HG03060 (cell line): ENCODE measurements at regions not wholly inside any gene's neighbourhood (a gene's known extent, or its start where the extent isn't known, plus 50 kb on each side); places are given as distances from the start of the nearest gene placed in this dataset.

Experiments used
- ATAC-seq: cut with Tn5 transposase; IDR thresholded peaks from one replicate; pipeline ENCODE4 v1.9.1; 2021; ENCODE audit warnings: low read depth, moderate number of reproducible peaks; ENCODE audit not compliant: unreplicated experiment

GRCh38 chr3:40973141-40973540 lies 226.2 kb upstream of the CTNNB1 start:
- ATAC-seq: no peak

DNA sequence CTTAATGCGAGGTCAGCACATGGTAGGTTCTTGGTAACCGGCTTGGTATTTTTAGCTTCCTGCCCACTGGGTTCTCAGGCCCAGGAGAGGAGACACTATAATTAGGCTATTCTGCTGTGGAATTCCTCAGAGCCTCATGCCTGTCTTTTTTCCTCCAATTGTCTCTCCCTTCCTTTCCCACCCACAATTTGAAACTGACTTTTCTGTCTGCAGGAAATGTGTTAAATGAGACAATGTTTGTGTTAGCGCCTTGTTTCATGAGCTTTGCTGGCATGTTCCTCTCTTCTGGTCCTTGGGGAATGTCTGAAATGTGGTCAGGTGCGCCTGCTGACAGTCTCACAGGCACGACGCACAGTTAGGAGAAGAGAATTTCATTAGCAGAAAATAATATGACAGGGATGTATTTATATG lies 223.6 kb upstream of the CTNNB1 start:
- no peak for ATAC-seq

GRCh38 chr3:40976241-40976640 lies 223.1 kb upstream of the CTNNB1 start:
- ATAC-seq: no peak

- no peak for ATAC-seq
These were observed 220.9 kb upstream of the CTNNB1 start for GRCh38 chr3:40978442-40978841.

GRCh38 chr3:40979962-40980361 lies 219.3 kb upstream of the CTNNB1 start:
- no peak for ATAC-seq

- no peak for ATAC-seq
These were observed 218.8 kb upstream of the CTNNB1 start for GRCh38 chr3:40980467-40980866.

DNA sequence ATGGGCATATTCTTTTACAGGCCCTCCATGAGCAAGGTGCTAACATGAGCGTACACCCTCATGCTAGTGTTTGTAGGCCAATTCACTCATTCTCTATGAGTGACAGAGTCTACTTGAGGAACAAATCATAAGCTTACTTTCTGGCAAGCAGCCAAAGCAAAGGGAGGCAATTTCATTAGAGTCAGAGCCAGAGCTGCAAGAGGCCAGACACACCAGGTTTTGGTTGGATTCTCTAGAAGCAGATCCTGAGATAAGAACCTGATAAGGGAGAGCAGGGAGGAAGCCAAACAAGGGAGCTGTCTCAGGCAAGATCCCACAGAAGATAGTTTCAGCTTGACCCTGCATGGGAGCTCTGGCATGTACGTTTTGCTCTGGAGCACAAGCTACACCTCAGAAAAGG lies 214.1 kb upstream of the CTNNB1 start:
- no peak for ATAC-seq

DNA sequence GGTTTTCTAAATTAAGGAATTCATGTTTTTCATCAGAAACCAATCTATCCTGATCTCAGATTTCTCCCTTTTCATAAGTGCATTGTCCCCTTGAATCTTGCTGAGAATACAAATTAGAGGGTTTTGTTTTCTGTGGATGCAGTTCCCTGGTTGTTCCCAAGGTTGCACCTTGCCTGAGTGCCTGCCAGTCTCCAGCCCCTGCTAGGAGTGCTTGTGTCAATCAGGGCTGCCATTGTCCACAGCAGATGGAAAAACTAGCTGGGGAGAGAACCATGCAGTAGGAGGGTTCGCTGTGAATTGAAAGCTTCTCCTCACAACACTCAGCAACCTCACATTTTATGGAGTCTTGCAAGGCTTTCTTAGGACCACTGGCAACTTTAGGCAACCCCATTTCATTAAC lies 210.8 kb upstream of the CTNNB1 start:
- ATAC-seq: no peak

DNA sequence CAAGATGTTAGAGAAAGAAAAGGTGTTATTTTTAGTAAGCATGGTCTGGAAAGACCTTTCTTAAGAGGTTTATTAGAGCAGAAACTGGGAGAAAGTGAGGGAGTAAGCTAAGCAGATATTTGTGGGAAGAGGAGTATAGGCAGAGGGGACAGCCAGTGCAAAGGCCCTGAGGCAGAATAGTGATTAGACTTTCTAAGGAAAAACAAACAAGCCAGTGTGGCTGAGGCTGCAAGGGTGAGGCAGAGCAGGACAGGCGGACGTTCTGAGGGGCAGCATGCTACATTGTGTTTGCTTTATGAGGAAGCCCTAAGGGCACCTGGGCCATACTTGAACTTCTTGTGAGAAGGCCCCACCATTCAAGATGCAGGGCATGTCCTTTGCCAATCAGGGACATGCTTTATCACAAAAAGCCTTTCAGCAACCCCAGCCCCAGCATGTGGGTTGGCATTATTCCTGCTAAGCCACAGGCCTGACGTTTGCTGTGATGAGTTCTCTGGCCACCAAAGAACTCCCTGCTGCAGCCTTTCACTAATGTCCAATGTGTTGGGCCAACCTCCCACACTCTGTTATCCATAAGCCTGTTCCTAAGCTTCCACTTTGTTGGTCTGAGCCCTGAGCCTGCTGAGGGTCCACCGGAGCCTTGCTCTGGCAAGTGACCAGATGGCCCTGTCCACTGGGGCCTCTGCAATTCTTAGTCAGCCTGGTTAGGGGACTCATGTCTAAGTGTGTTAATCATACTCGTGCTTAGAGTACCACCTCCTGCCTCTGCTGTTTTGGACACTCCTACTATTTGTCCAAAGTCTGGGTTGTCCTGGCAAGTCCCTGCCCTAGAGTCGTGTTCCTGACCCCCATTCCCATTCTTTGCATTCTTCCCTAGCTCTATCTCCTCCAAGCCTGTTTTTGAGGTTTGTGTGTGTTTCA lies 209.9 kb upstream of the CTNNB1 start:
- ATAC-seq: no peak

- ATAC-seq: no peak
These were observed 209.2 kb upstream of the CTNNB1 start for GRCh38 chr3:40990062-40990456.

DNA sequence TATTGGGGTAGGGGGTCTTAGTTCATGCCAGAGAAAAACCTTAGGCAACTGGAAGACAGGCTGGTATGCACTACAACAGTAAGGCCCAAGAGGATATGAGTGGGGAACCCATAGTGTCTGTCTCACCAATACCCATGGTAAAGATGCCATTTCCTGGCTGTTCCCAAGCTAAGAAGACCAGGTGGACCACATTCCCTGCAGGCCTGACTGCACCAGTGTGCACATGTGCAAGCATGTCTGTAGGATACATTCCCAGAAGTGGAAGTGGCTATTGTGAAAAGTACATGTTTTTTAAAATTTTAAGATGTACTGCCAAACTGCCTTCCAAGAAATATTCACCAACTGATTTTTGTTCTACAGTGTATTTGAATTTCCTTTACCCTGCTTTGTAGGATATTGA lies 207.3 kb upstream of the CTNNB1 start:
- ATAC-seq: no peak

DNA sequence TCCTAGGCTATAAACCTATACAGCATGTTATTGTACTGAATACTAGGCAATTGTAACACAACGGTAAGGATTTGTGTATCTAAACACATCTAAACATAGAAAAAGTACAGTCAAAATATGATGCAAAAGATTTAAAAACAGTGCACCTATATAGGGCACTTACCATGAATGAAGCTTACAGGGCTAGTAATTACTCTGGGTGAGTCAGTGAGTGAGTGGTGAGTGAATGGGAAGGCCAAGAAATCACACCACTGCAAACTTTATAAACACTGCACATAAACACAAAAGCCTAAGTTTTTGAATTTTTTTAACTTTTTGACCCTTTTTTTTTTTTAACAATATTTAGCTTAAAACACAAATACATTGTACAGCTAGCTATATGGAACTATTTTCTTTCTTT lies 204.7 kb upstream of the CTNNB1 start:
- no peak for ATAC-seq

GRCh38 chr3:40995271-40995670 lies 204.0 kb upstream of the CTNNB1 start:
- no peak for ATAC-seq

DNA sequence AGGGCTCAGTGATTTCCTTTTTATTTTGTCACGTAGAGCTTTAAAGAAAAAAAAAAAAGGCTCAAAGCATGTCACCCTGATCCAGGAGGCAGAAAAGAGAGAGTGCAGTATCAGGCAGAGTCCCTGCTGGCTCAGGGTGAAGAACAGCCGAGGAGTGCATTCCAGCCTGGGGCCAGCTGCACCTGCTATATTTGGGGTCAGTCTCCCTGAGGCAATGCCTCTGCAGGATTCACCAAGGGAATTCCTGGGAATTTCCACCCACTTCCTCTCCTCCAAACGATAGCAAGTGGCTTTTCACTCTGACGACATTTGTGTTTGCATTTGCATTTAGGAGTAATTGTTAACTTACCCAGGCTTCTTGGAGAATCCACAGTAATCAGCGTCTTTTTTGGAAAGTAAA lies 202.9 kb upstream of the CTNNB1 start:
- no peak for ATAC-seq

- ATAC-seq: no peak
These were observed 202.2 kb upstream of the CTNNB1 start for GRCh38 chr3:40996827-40997710.

DNA sequence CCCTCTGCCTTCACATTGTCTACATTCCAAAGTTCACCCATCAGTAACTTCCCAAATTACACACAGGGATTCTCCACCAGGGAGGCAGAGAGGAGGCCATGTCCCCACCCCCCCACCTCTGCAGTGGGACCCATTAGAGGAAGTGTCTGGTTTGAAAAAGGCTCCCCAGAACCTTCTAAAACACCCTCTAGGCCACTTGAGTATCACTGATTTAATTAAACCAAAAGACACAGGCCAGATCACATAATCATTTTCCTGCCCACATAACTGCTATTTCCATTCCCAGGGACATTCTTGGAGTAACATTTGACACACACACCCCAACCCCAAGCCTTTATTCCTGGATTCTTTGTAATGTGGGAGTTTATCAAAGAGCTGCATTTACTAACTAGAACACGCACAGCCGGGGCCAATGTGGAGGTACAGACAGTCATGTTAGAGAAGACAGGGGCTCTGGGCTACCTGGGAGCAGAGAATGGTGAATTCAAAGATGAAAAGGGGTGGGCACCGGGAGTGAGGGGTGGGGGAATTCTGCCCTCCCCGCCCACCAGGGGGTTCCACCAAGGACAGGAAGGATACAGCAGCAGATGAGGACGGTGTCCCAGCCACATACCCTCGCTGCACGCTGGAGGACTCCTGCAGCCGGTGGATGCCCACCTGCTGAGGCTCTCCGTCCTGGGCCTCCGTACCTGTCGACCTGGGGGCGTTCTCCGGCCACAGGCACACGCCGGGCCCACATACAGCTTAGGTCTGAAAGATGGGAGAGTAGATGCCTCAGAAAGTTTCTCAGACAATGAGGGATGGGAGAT lies 201.4 kb upstream of the CTNNB1 start:
- no peak for ATAC-seq

GRCh38 chr3:40999682-41000081 lies 199.6 kb upstream of the CTNNB1 start:
- ATAC-seq: no peak

DNA sequence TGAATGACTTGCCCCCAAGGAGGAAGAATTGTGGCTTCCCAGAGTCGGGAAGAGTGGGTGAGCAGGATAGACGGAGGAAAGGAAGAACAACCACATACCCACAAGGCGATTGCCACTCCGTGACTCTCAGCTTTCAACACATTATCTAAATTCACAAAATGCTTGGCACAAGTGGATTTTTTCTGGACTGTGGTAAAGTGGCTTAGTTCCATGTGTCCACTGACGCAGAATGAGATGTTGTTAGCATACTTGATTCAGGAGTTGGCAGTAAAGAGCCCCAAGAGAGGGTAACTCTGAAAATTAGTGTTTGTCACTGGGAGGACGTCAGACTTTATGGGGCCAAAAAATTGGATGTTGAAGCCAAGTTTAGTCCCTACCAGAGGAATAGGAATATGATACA lies 198.8 kb upstream of the CTNNB1 start:
- no peak for ATAC-seq

GRCh38 chr3:41001556-41001955 lies 197.7 kb upstream of the CTNNB1 start:
- no peak for ATAC-seq

- no peak for ATAC-seq
These were observed 197.2 kb upstream of the CTNNB1 start for GRCh38 chr3:41002104-41002503.

DNA sequence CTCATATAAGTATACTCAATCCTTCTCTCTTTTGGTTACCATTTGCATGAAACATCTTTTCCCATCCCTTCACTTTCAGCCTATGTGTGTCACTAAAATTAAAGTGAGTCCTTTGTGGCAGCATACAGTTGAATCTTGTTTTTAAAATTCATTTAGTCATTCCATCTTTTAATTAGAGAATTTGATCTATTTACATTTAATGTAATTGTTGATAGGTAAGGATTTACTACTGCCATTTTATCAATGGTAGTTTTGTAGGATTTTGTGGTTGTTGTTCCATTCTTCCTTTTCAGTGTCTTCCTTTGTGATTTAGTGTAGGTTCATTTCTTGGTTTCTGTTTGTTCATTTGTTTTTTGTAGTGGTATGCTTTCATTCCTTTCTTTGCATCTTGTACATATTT lies 191.9 kb upstream of the CTNNB1 start:
- no peak for ATAC-seq
